Panc1 (cell line): ENCODE measurements at regions not wholly inside any gene's neighbourhood (a gene's known extent, or its start where the extent isn't known, plus 50 kb on each side); places are given as distances from the start of the nearest gene placed in this dataset.
"Not testable (repeated sequence)": the region's sequence is repeated elsewhere in the genome, so short reads cannot be mapped to it uniquely, and the experiment has no call there.

Experiments
- POLR2AphosphoS5 ChIP-seq: IDR thresholded peaks from 2 replicates; pipeline ENCODE4 v1.6.1; 2012; ENCODE audit warnings: mild to moderate bottlenecking, low read depth, low read length, moderate library complexity
- REST ChIP-seq, 2 experiments: IDR thresholded peaks; 2 replicates each; pipeline ENCODE4 v1.6.1; 2011 to 2012; ENCODE audit warnings: low read depth in 2 of 2, control low read depth in 1 of 2, low read length in 1 of 2, mild to moderate bottlenecking in 1 of 2, moderate library complexity in 1 of 2; ENCODE audit not compliant: insufficient read depth in 1 of 2
- SIN3A ChIP-seq: IDR thresholded peaks from 2 replicates; pipeline ENCODE4 v1.6.1; 2012; ENCODE audit warnings: low read depth, mild to moderate bottlenecking, low read length, moderate library complexity, borderline replicate concordance; ENCODE audit not compliant: insufficient read depth
- TF ChIP-seq, protein P1 (sequence below): fragments of 450-650 bp; IDR thresholded peaks from 2 replicates; pipeline ENCODE4 v1.5.1; 2017; ENCODE audit warnings: mild to moderate bottlenecking

DNA sequence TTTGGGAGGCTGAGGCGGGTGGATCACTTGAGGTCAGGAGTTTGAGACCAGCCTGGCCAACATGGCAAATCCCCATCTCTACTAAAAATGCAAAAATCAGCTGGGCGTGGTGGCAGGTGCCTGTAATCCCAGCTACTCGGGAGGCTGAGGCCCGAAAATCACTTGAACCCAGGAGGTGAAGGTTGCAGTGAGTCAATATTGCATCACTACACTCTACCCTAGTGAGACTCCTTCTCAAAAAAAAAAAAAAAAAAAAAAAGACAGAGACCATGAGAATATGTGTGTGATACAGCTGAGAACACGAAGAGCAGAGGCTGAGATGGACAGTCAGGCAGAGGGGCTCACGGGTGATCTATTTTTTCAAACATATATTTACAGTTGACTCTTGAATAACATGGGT, 152.5 kb upstream of the TNRC6C start:
- TF ChIP-seq, protein P1, sequence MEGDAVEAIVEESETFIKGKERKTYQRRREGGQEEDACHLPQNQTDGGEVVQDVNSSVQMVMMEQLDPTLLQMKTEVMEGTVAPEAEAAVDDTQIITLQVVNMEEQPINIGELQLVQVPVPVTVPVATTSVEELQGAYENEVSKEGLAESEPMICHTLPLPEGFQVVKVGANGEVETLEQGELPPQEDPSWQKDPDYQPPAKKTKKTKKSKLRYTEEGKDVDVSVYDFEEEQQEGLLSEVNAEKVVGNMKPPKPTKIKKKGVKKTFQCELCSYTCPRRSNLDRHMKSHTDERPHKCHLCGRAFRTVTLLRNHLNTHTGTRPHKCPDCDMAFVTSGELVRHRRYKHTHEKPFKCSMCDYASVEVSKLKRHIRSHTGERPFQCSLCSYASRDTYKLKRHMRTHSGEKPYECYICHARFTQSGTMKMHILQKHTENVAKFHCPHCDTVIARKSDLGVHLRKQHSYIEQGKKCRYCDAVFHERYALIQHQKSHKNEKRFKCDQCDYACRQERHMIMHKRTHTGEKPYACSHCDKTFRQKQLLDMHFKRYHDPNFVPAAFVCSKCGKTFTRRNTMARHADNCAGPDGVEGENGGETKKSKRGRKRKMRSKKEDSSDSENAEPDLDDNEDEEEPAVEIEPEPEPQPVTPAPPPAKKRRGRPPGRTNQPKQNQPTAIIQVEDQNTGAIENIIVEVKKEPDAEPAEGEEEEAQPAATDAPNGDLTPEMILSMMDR: not testable (repeated sequence)
- TF ChIP-seq POLR2AphosphoS5; REST (IDR thresholded peaks at IDR 0.05; ENCODE audit: insufficient read depth in 1 of 2, low read depth in 2 of 2, low read length in 1 of 2); SIN3A: not testable (repeated sequence)
